Hepatocyte (in vitro differentiated cells): ENCODE measurements at regions not wholly inside any gene's neighbourhood (a gene's known extent, or its start where the extent isn't known, plus 50 kb on each side); places are given as distances from the start of the nearest gene placed in this dataset.

Experiments
- DNase-seq: peaks from one replicate; pipeline ENCODE4 v3.0.0-alpha.2; 2016; ENCODE audit warnings: low spot score
- H2AFZ ChIP-seq: fragments of 200-600 bp; sonication (generic); 2 replicates; pipeline ENCODE4 v1.6.0; 2016; ENCODE audit warnings: antibody characterized with exemption, mild to moderate bottlenecking
- H3K27ac ChIP-seq: fragments of 200-600 bp; sonication (generic); 2 replicates; pipeline ENCODE4 v1.5.1; 2016; ENCODE audit warnings: mild to moderate bottlenecking
- H3K27me3 ChIP-seq: fragments of 200-600 bp; sonication (generic); 2 replicates; pipeline ENCODE4 v1.6.1; 2016
- H3K36me3 ChIP-seq: fragments of 200-600 bp; sonication (generic); replicated peaks from 2 replicates; pipeline ENCODE4 v1.5.1; 2016; ENCODE audit warnings: low read depth; ENCODE audit not compliant: insufficient read depth
- H3K4me1 ChIP-seq: fragments of 200-600 bp; sonication (generic); 2 replicates; pipeline ENCODE4 v1.5.1; 2016; ENCODE audit warnings: mild to moderate bottlenecking, moderate library complexity; ENCODE audit not compliant: insufficient read depth
- H3K4me2 ChIP-seq: fragments of 200-600 bp; sonication (generic); 2 replicates; pipeline ENCODE4 v1.6.0; 2016
- H3K4me3 ChIP-seq: fragments of 200-600 bp; sonication (generic); 2 replicates; pipeline ENCODE4 v1.5.1; 2016; ENCODE audit warnings: mild to moderate bottlenecking
- H3K79me2 ChIP-seq: fragments of 200-600 bp; sonication (generic); 2 replicates; pipeline ENCODE4 v1.6.0; 2017; ENCODE audit warnings: mild to moderate bottlenecking
- H3K9me2 ChIP-seq: fragments of 200-600 bp; sonication (generic); replicated peaks from 2 replicates; pipeline ENCODE4 v1.6.0; 2017; ENCODE audit warnings: mild to moderate bottlenecking; ENCODE audit not compliant: insufficient read depth
- H3K9me3 ChIP-seq: fragments of 200-600 bp; sonication (generic); 2 replicates; pipeline ENCODE4 v1.5.1; 2016; ENCODE audit warnings: low read depth, mild to moderate bottlenecking
- H4K20me1 ChIP-seq: fragments of 200-600 bp; sonication (generic); 2 replicates; pipeline ENCODE4 v1.6.0; 2016; ENCODE audit warnings: mild to moderate bottlenecking; ENCODE audit not compliant: insufficient read depth, poor library complexity, severe bottlenecking
- CTCF ChIP-seq: fragments of 200-600 bp; sonication (generic); IDR thresholded peaks from 2 replicates; pipeline ENCODE4 v1.5.1; 2016; ENCODE audit warnings: antibody characterized with exemption, mild to moderate bottlenecking; ENCODE audit not compliant: poor library complexity
- EZH2 ChIP-seq: fragments of 200-600 bp; sonication (generic); IDR thresholded peaks from 2 replicates; pipeline ENCODE4 v1.6.1; 2016; ENCODE audit warnings: antibody characterized with exemption, mild to moderate bottlenecking, borderline replicate concordance
- EZH2phosphoT487 ChIP-seq: fragments of 200-600 bp; sonication (generic); IDR thresholded peaks from one replicate; pipeline ENCODE4 v1.6.1; 2018; ENCODE audit warnings: antibody characterized with exemption, mild to moderate bottlenecking, low read depth, moderate library complexity; ENCODE audit not compliant: unreplicated experiment, severe bottlenecking
- WGBS: methylation state at CpG from one replicate; pipeline ENCODE4 v1.1.6; 2016; ENCODE audit warnings: low lambda C conversion rate; ENCODE audit errors: missing lambda C conversion rate; 5-methylcytosine and 5-hydroxymethylcytosine counted together

GRCh38 chr1:192489047-192489446 is 86.5 kb upstream of the RGS1 start:
- no peak for DNase-seq
- Histone ChIP-seq H3K4me3 (no peak overlapping the region), H3K4me1 (peaks cover 6% of the 10 kb centered on the region), H3K36me3 (no peaks in the 10 kb centered on the region), H2AFZ (no peak overlapping the region), H3K27me3 (no peaks in the 10 kb centered on the region), H4K20me1 (no peaks in the 10 kb centered on the region), H3K27ac (peak overlapping the region; percentile 12), H3K79me2 (no peaks in the 10 kb centered on the region), H3K9me3 (no peaks in the 10 kb centered on the region), H3K9me2 (no peaks in the 10 kb centered on the region), H3K4me2 (no peak overlapping the region)
- 52% methylated on average over 1 of the region's 1 CpG for WGBS
- TF ChIP-seq EZH2phosphoT487: no peak
- no peak for TF ChIP-seq CTCF
- no peak for TF ChIP-seq EZH2

- H3K9me2 ChIP-seq: no peaks in the 10 kb centered on the region
- peak; percentile 84 for DNase-seq
- H3K4me3 ChIP-seq: no peak overlapping the region
- no peaks in the 10 kb centered on the region for H3K79me2 ChIP-seq
- H3K27ac ChIP-seq: peak overlapping the region; percentile 64
- 33% methylated on average over 2 of the region's 2 CpGs for WGBS
- H3K4me1 ChIP-seq: peaks cover 6% of the 10 kb centered on the region
- H3K27me3 ChIP-seq: no peaks in the 10 kb centered on the region
- H3K4me2 ChIP-seq: peak overlapping the region; percentile 3
- TF ChIP-seq EZH2 (no peak), CTCF (no peak), EZH2phosphoT487 (no peak)
- H3K9me3 ChIP-seq: no peaks in the 10 kb centered on the region
- H3K36me3 ChIP-seq: no peaks in the 10 kb centered on the region
- H2AFZ ChIP-seq: no peak overlapping the region
- H4K20me1 ChIP-seq: no peaks in the 10 kb centered on the region
Measured at GRCh38 chr1:192489748-192490147, 85.8 kb upstream of the RGS1 start.

- no peak for DNase-seq
- H3K36me3 ChIP-seq: no peaks in the 10 kb centered on the region
- H2AFZ ChIP-seq: no peak overlapping the region
Measured at GRCh38 chr1:192491804-192492554, 83.6 kb upstream of the RGS1 start.

More at GRCh38 chr1:192491804-192492554, 83.6 kb upstream of the RGS1 start:
- 78% methylated on average over 2 of the region's 2 CpGs for WGBS
- TF ChIP-seq EZH2phosphoT487 (no peak), EZH2 (no peak), CTCF (no peak)
- Histone ChIP-seq H3K79me2 (no peaks in the 10 kb centered on the region), H3K9me2 (no peaks in the 10 kb centered on the region), H3K27ac (no peak overlapping the region), H3K4me2 (no peak overlapping the region), H3K4me1 (peaks cover 6% of the 10 kb centered on the region), H3K4me3 (no peak overlapping the region), H4K20me1 (no peaks in the 10 kb centered on the region), H3K9me3 (no peaks in the 10 kb centered on the region), H3K27me3 (no peaks in the 10 kb centered on the region)
